Myocyte (in vitro differentiated cells): ENCODE measurements at regions not wholly inside any gene's neighbourhood (a gene's known extent, or its start where the extent isn't known, plus 50 kb on each side); places are given as distances from the start of the nearest gene placed in this dataset.
"Not testable (repeated sequence)": the region's sequence is repeated elsewhere in the genome, so short reads cannot be mapped to it uniquely, and the experiment has no call there.

ENCODE experiments used
- DNase-seq: peaks from one replicate; pipeline ENCODE4 v3.0.0-alpha.2; 2012; ENCODE audit warnings: low read depth

- DNase-seq, result no peak
Measured at GRCh38 chr10:23945845-23946244, 263.1 kb upstream of the KIAA1217 start.

- no peak for DNase-seq
Measured at GRCh38 chr10:23951841-23952240, 257.1 kb upstream of the KIAA1217 start.

- no peak for DNase-seq
Measured at GRCh38 chr10:23955456-23956225, 253.3 kb upstream of the KIAA1217 start.

- no peak for DNase-seq
Measured at GRCh38 chr10:23965123-23965522, 243.8 kb upstream of the KIAA1217 start.

GRCh38 chr10:23965880-23966279, 243.1 kb upstream of the KIAA1217 start:
- DNase-seq, result no peak

GRCh38 chr10:23966504-23967051, 242.4 kb upstream of the KIAA1217 start:
- no peak for DNase-seq

- DNase-seq, result no peak
Measured at GRCh38 chr10:23968301-23968700, 240.6 kb upstream of the KIAA1217 start.

GRCh38 chr10:23974746-23975272, 234.1 kb upstream of the KIAA1217 start:
- no peak for DNase-seq

- DNase-seq, result no peak
Measured at GRCh38 chr10:23975431-23975830, 233.5 kb upstream of the KIAA1217 start.

- no peak for DNase-seq
Measured at GRCh38 chr10:23976275-23976674, 232.7 kb upstream of the KIAA1217 start.

GRCh38 chr10:23978317-23978716, 230.6 kb upstream of the KIAA1217 start:
- no peak for DNase-seq

GRCh38 chr10:23980094-23980493, 228.8 kb upstream of the KIAA1217 start:
- DNase-seq, result no peak

- no peak for DNase-seq
Measured at GRCh38 chr10:23981520-23982309, 227.2 kb upstream of the KIAA1217 start.

- not testable (repeated sequence) for DNase-seq
Measured at GRCh38 chr10:23984405-23984804, 224.5 kb upstream of the KIAA1217 start.

- no peak for DNase-seq
Measured at GRCh38 chr10:23988006-23988405, 220.9 kb upstream of the KIAA1217 start.

GRCh38 chr10:23994459-23995046, 214.4 kb upstream of the KIAA1217 start:
- DNase-seq, result peak; percentile 49

- no peak for DNase-seq
Measured at GRCh38 chr10:23999445-23999844, 209.5 kb upstream of the KIAA1217 start.

GRCh38 chr10:24000271-24000813, 208.6 kb upstream of the KIAA1217 start:
- no peak for DNase-seq

GRCh38 chr10:24006741-24007140, 202.2 kb upstream of the KIAA1217 start:
- DNase-seq, result no peak

- DNase-seq, result no peak
Measured at GRCh38 chr10:24007359-24007758, 201.6 kb upstream of the KIAA1217 start.
